ENCODE measurements at regions not wholly inside any gene's neighbourhood (a gene's known extent, or its start where the extent isn't known, plus 50 kb on each side); places are given as distances from the start of the nearest gene placed in this dataset.

- TF ChIP-seq, protein P1, sequence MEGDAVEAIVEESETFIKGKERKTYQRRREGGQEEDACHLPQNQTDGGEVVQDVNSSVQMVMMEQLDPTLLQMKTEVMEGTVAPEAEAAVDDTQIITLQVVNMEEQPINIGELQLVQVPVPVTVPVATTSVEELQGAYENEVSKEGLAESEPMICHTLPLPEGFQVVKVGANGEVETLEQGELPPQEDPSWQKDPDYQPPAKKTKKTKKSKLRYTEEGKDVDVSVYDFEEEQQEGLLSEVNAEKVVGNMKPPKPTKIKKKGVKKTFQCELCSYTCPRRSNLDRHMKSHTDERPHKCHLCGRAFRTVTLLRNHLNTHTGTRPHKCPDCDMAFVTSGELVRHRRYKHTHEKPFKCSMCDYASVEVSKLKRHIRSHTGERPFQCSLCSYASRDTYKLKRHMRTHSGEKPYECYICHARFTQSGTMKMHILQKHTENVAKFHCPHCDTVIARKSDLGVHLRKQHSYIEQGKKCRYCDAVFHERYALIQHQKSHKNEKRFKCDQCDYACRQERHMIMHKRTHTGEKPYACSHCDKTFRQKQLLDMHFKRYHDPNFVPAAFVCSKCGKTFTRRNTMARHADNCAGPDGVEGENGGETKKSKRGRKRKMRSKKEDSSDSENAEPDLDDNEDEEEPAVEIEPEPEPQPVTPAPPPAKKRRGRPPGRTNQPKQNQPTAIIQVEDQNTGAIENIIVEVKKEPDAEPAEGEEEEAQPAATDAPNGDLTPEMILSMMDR (conservative IDR thresholded peaks at IDR 0.05): no peak
- no peak for TF ChIP-seq ZFX (IDR thresholded peaks at IDR 0.05)
Observed at GRCh38 chr6:20331625-20332024, 70.1 kb upstream of the E2F3 start.

Data from C4-2B (cell line).